ENCODE measurements at regions not wholly inside any gene's neighbourhood (a gene's known extent, or its start where the extent isn't known, plus 50 kb on each side); places are given as distances from the start of the nearest gene placed in this dataset.

DNA sequence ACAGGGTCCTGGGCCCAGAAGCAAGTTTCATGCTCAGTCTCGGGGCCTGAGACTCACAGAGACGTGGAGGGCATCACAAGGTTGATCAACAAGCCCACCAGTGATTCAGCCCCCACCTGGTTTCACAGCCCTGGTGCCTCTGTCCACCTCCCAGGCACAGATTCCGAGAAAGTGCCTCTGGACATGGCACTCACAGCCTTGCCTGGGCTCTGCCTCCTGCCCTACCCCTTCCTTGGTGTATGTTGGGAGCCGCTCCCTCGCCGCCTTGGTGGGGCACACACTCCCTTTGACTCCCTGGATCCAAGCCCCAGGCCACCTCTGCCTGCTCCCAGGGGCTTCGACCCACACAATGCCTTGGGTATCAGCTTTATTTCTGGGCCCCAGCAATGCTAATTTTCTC, 200.8 kb upstream of the PPP2R2D start:
- TF ChIP-seq, protein P1, sequence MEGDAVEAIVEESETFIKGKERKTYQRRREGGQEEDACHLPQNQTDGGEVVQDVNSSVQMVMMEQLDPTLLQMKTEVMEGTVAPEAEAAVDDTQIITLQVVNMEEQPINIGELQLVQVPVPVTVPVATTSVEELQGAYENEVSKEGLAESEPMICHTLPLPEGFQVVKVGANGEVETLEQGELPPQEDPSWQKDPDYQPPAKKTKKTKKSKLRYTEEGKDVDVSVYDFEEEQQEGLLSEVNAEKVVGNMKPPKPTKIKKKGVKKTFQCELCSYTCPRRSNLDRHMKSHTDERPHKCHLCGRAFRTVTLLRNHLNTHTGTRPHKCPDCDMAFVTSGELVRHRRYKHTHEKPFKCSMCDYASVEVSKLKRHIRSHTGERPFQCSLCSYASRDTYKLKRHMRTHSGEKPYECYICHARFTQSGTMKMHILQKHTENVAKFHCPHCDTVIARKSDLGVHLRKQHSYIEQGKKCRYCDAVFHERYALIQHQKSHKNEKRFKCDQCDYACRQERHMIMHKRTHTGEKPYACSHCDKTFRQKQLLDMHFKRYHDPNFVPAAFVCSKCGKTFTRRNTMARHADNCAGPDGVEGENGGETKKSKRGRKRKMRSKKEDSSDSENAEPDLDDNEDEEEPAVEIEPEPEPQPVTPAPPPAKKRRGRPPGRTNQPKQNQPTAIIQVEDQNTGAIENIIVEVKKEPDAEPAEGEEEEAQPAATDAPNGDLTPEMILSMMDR (IDR thresholded peaks at IDR 0.05) = no peak
- no peak for TF ChIP-seq POLR2A (IDR thresholded peaks at IDR 0.05)

Measured in testis (tissue), 2 donors.